ENCODE measurements at regions not wholly inside any gene's neighbourhood (a gene's known extent, or its start where the extent isn't known, plus 50 kb on each side); places are given as distances from the start of the nearest gene placed in this dataset.

DNA sequence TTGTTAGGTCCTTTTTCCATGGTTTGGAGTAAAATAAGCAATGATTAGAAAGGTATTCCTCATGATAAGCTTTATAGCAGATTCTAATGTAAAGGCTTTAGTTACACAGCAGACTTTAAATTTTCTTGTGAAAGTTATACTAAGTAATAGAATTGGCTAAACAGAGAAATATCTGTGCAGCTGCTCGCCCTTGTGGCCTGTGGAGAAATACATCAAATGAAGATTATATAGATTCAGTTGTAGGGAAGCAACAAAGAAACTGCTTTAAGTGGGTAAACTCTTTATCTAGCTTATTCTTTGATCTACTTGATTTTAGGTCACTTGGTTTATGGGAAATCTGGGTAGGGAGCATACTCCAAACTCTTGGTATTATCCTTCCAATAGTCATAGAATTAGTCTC, 1269.7 kb upstream of the SPRY2 start:
- TF ChIP-seq, protein P1, sequence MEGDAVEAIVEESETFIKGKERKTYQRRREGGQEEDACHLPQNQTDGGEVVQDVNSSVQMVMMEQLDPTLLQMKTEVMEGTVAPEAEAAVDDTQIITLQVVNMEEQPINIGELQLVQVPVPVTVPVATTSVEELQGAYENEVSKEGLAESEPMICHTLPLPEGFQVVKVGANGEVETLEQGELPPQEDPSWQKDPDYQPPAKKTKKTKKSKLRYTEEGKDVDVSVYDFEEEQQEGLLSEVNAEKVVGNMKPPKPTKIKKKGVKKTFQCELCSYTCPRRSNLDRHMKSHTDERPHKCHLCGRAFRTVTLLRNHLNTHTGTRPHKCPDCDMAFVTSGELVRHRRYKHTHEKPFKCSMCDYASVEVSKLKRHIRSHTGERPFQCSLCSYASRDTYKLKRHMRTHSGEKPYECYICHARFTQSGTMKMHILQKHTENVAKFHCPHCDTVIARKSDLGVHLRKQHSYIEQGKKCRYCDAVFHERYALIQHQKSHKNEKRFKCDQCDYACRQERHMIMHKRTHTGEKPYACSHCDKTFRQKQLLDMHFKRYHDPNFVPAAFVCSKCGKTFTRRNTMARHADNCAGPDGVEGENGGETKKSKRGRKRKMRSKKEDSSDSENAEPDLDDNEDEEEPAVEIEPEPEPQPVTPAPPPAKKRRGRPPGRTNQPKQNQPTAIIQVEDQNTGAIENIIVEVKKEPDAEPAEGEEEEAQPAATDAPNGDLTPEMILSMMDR (conservative IDR thresholded peaks at IDR 0.05; ENCODE audit: low read depth, low read length): no peak
- TF ChIP-seq SMC3 (IDR thresholded peaks at IDR 0.05; ENCODE audit: low read depth, low read length) (no peak), RFX5 (IDR thresholded peaks at IDR 0.05; ENCODE audit: low read depth, low read length) (no peak), RAD21 (IDR thresholded peaks at IDR 0.05; ENCODE audit: low read length) (no peak), CEBPB (IDR thresholded peaks at IDR 0.05; ENCODE audit: low read depth, low read length) (no peak), POLR2A (IDR thresholded peaks at IDR 0.05; ENCODE audit: low read depth, low read length) (no peak), MAFK (IDR thresholded peaks at IDR 0.05; ENCODE audit: low read depth, low read length) (no peak), BHLHE40 (IDR thresholded peaks at IDR 0.05; ENCODE audit: low read depth, low read length) (no peak), CHD1 (IDR thresholded peaks at IDR 0.05; ENCODE audit: low read depth, low read length) (no peak), MXI1 (IDR thresholded peaks at IDR 0.05; ENCODE audit: borderline replicate concordance, low read depth, low read length) (no peak), RCOR1 (IDR thresholded peaks at IDR 0.05; ENCODE audit: insufficient replicate concordance, low read length) (no peak), MAZ (IDR thresholded peaks at IDR 0.05; ENCODE audit: borderline replicate concordance, low read depth, low read length) (no peak)
- TF ChIP-seq, protein P2, sequence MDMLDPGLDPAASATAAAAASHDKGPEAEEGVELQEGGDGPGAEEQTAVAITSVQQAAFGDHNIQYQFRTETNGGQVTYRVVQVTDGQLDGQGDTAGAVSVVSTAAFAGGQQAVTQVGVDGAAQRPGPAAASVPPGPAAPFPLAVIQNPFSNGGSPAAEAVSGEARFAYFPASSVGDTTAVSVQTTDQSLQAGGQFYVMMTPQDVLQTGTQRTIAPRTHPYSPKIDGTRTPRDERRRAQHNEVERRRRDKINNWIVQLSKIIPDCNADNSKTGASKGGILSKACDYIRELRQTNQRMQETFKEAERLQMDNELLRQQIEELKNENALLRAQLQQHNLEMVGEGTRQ (IDR thresholded peaks at IDR 0.05; ENCODE audit: low read depth, low read length): no peak

All from IMR-90 (cell line).